CD4-positive, alpha-beta T cell treated with Interleukin-4 for 4 hours (primary cell): ENCODE measurements at regions not wholly inside any gene's neighbourhood (a gene's known extent, or its start where the extent isn't known, plus 50 kb on each side); places are given as distances from the start of the nearest gene placed in this dataset.
A peak's percentile ranks its signal among the peaks of the same experiment; 100 is the strongest.

Experiments
- DNase-seq: peaks from one replicate; pipeline ENCODE4 v3.0.0-alpha.2; 2020

- DNase-seq, result no peak
Observed at GRCh38 chr4:123575291-123575690, 178.7 kb downstream of the SPRY1 start.

GRCh38 chr4:123577225-123577906, 180.8 kb downstream of the SPRY1 start:
- no peak for DNase-seq

GRCh38 chr4:123578276-123579029, 181.9 kb downstream of the SPRY1 start:
- DNase-seq, result no peak

GRCh38 chr4:123579961-123580360, 183.4 kb downstream of the SPRY1 start:
- DNase-seq, result no peak

- no peak for DNase-seq
Observed at GRCh38 chr4:123580981-123581664, 184.5 kb downstream of the SPRY1 start.

GRCh38 chr4:123581802-123582201, 185.2 kb downstream of the SPRY1 start:
- DNase-seq, result no peak

GRCh38 chr4:123583043-123583442, 186.4 kb downstream of the SPRY1 start:
- no peak for DNase-seq

- DNase-seq, result no peak
Observed at GRCh38 chr4:123585111-123585510, 188.5 kb downstream of the SPRY1 start.

GRCh38 chr4:123587983-123588494, 191.4 kb downstream of the SPRY1 start:
- DNase-seq, result no peak

- DNase-seq, result no peak
Observed at GRCh38 chr4:123588631-123589241, 192.1 kb downstream of the SPRY1 start.

GRCh38 chr4:123589301-123589700, 192.7 kb downstream of the SPRY1 start:
- no peak for DNase-seq

GRCh38 chr4:123591875-123592274, 195.3 kb downstream of the SPRY1 start:
- no peak for DNase-seq

GRCh38 chr4:123593655-123594054, 197.1 kb downstream of the SPRY1 start:
- DNase-seq, result no peak

GRCh38 chr4:123596805-123597204, 200.2 kb downstream of the SPRY1 start:
- no peak for DNase-seq

GRCh38 chr4:123597586-123597985, 201.0 kb downstream of the SPRY1 start:
- no peak for DNase-seq

GRCh38 chr4:123598331-123598730, 201.7 kb downstream of the SPRY1 start:
- DNase-seq, result no peak

- no peak for DNase-seq
Observed at GRCh38 chr4:123599061-123599919, 202.7 kb downstream of the SPRY1 start.

GRCh38 chr4:123599920-123600810, 203.6 kb downstream of the SPRY1 start:
- peak; percentile 63 for DNase-seq

- no peak for DNase-seq
Observed at GRCh38 chr4:123600987-123601904, 204.7 kb downstream of the SPRY1 start.

- no peak for DNase-seq
Observed at GRCh38 chr4:123602007-123602406, 205.4 kb downstream of the SPRY1 start.
